ENCODE measurements at regions not wholly inside any gene's neighbourhood (a gene's known extent, or its start where the extent isn't known, plus 50 kb on each side); places are given as distances from the start of the nearest gene placed in this dataset.

DNA sequence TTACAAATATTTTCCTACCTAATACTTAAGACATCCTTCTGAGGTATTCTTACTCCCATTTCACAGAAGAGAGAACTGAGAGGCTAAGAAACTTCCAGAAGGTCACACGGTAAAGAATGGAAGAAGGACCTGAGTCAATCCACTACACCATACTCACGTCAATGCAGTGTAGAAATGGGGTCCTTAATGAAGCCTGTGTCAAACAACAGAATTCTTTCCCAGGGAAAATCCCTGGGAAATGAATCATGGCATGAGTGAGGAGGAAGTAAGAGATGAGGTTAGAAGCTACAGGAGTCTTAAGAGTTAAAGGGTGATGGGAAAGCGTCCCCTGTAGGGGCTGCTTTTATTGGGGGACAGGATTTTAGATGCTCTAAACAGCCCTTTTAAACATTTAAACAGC, 147.9 kb downstream of the C11orf91 start:
- TF ChIP-seq, protein P1, sequence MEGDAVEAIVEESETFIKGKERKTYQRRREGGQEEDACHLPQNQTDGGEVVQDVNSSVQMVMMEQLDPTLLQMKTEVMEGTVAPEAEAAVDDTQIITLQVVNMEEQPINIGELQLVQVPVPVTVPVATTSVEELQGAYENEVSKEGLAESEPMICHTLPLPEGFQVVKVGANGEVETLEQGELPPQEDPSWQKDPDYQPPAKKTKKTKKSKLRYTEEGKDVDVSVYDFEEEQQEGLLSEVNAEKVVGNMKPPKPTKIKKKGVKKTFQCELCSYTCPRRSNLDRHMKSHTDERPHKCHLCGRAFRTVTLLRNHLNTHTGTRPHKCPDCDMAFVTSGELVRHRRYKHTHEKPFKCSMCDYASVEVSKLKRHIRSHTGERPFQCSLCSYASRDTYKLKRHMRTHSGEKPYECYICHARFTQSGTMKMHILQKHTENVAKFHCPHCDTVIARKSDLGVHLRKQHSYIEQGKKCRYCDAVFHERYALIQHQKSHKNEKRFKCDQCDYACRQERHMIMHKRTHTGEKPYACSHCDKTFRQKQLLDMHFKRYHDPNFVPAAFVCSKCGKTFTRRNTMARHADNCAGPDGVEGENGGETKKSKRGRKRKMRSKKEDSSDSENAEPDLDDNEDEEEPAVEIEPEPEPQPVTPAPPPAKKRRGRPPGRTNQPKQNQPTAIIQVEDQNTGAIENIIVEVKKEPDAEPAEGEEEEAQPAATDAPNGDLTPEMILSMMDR (IDR thresholded peaks at IDR 0.05; ENCODE audit: control insufficient read depth, extremely low read depth, insufficient read depth) = no peak
- no peak for DNase-seq (ENCODE audit: low read depth)
- H3K4me3 ChIP-seq (ENCODE audit: low read depth, low read length) = no peak overlapping the region

DNA sequence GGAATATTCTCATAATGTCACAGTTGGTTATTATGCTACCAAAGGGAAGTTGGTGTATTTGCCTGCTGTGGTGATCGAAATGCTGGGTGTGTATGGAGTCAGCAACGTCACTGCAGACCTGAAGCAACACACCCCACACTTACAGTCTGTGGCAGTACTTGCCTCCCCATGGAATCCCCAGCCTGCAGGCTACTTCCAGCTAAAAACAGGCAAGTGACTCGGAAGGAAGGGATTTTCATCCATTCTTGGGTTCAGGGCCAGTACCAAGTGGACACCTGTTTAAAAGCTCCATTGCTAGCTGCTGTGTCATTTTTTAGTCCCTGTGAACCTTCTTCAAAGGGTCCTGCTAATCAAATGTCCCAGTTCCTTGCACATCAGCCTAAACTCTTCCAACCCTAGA, 149.6 kb downstream of the C11orf91 start:
- DNase-seq (ENCODE audit: low read depth) = no peak
- H3K4me3 ChIP-seq (ENCODE audit: low read depth, low read length) = no peak overlapping the region
- TF ChIP-seq, protein P1 (IDR thresholded peaks at IDR 0.05; ENCODE audit: control insufficient read depth, extremely low read depth, insufficient read depth) = no peak

- no peak for DNase-seq (ENCODE audit: low read depth)
- H3K4me3 ChIP-seq (ENCODE audit: low read depth, low read length) = no peak overlapping the region
- TF ChIP-seq, protein P1 (IDR thresholded peaks at IDR 0.05; ENCODE audit: control insufficient read depth, extremely low read depth, insufficient read depth) = no peak
Measured at GRCh38 chr11:33549483-33549882, 151.1 kb downstream of the C11orf91 start.

DNA sequence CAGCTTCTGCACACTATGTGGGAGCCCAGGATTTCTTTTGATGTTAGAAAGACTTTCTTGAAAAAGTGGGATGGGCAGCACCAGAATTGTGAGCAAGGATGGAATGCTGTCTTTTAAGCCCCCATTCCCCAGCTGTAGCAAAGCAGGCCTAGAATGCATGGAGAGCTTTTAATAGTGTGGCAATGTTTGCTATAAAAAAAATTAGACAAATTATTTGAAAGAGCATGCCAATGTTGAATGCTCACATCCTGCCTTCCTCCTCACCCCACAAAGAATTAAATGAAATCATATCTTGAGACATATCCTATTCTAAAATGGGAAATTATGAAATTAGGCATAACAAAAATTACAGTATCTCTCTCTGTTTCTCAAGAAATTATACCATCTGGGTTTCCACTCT, 154.7 kb downstream of the C11orf91 start:
- H3K4me3 ChIP-seq (ENCODE audit: low read depth, low read length) = no peak overlapping the region
- DNase-seq (ENCODE audit: low read depth) = no peak
- TF ChIP-seq, protein P1 (IDR thresholded peaks at IDR 0.05; ENCODE audit: control insufficient read depth, extremely low read depth, insufficient read depth) = no peak

DNA sequence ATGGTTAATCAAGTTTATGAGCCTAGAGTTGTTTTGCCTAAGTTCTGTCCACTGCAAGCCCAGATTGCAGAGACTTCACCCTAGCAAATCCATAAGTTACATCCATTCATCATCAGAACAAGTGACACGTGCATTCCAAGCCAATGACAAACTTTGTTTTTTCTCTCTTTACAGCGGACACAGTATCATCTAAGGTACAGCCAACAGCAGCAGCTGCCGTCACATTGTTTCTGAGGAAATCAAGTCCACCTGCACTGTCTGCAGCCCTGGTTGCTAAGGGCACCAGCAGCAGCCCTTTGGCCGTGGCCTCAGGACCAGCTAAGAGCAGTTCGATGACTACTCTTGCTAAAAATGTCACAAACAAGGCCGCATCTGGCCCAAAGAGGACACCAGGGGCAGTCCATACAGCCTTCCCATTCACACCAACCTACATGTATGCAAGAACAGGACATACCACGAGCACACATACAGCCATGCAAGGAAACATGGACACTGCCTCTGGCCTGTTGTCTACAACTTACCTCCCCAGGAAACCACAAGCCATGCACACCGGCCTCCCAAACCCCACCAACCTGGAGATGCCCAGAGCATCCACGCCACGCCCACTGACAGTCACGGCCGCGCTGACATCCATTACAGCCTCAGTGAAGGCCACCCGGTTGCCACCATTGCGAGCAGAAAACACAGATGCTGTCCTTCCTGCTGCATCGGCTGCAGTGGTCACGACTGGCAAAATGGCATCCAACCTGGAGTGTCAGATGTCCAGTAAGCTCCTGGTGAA, 155.8 kb downstream of the C11orf91 start:
- no peak for DNase-seq (ENCODE audit: low read depth)

DNA sequence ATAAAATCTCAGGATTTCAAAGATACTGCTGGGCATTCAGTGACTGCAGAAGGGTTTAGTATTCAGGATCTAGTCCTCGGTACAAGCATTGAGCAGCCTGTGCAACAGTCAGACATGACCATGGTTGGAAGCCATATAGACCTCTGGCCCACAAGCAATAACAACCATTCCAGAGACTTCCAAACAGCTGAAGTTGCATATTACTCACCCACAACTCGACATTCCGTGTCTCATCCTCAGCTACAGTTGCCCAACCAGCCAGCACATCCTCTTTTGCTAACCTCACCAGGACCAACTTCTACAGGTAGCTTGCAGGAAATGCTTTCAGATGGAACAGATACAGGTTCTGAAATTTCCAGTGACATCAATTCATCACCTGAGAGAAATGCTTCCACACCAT, 156.8 kb downstream of the C11orf91 start:
- H3K4me3 ChIP-seq (ENCODE audit: low read depth, low read length) = no peak overlapping the region
- TF ChIP-seq, protein P1 (IDR thresholded peaks at IDR 0.05; ENCODE audit: control insufficient read depth, extremely low read depth, insufficient read depth) = no peak
- DNase-seq (ENCODE audit: low read depth) = no peak

More for the DNA sequence above, 155.8 kb downstream of the C11orf91 start:
- no peak overlapping the region for H3K4me3 ChIP-seq (ENCODE audit: low read depth, low read length)
- TF ChIP-seq, protein P1 (IDR thresholded peaks at IDR 0.05; ENCODE audit: control insufficient read depth, extremely low read depth, insufficient read depth) = no peak

DNA sequence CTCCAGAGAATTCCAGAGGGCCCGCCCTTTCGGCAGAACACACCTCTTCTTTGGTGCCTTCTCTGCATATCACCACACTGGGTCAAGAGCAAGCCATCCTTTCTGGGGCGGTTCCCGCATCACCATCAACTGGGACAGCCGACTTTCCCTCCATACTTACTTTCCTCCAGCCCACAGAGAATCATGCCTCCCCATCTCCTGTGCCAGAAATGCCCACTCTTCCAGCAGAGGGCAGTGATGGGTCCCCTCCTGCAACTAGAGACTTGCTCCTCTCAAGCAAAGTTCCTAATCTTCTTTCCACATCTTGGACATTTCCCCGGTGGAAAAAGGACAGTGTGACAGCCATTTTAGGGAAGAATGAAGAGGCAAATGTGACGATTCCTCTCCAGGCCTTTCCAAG, 157.7 kb downstream of the C11orf91 start:
- TF ChIP-seq, protein P1 (IDR thresholded peaks at IDR 0.05; ENCODE audit: control insufficient read depth, extremely low read depth, insufficient read depth) = peak; percentile 66
- H3K4me3 ChIP-seq (ENCODE audit: low read depth, low read length) = no peak overlapping the region
- peak; percentile 4 for DNase-seq (ENCODE audit: low read depth)
